HG02623 (cell line): ENCODE measurements at regions not wholly inside any gene's neighbourhood (a gene's known extent, or its start where the extent isn't known, plus 50 kb on each side); places are given as distances from the start of the nearest gene placed in this dataset.

Experiments used
- ATAC-seq: cut with Tn5 transposase; IDR thresholded peaks from one replicate; pipeline ENCODE4 v1.9.1; 2021; ENCODE audit warnings: moderate library complexity; ENCODE audit not compliant: unreplicated experiment

GRCh38 chr18:37762076-37762621, 196.6 kb upstream of the CELF4 start:
- ATAC-seq, result no peak

DNA sequence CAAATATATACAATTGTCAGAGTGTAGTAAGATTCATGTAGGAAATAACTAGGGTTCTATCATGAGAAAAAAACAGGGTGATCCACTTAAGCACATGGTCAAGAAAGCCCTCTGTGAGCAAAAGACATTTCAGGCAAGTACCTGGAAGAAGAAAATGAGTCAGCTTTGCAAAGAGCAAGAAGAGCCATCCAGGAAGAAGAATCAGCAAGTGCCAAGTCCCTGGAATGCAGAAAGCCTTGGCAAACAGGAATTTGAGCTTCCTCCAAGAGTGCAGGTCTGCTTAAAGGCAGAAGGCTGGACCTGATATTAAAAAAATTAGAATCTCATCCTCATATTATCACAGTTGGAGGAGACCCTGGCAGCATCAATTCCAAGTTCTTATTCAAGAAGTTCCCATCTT, 188.5 kb upstream of the CELF4 start:
- ATAC-seq, result no peak

DNA sequence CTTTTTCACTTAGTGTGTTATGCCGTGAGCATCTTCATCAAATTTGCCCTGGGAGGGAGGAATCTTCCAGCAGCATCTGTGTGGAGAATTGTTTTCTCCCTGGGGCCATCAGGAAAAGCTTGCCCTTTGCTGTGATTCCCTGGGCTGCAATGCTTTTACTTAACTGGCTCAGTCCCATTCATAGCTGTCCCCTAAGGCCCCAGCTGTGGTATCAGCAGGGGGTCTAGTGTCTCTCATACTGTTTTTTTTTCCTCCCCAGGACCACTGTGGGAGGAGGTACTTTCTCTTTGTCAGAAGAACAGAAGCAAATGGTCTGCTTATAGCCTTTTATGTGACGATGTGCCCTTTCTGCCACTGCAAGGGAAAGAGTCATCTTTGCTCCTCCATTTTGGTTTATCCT, 176.8 kb upstream of the CELF4 start:
- no peak for ATAC-seq

- no peak for ATAC-seq
Measured at GRCh38 chr18:37741032-37741623, 175.5 kb upstream of the CELF4 start.

DNA sequence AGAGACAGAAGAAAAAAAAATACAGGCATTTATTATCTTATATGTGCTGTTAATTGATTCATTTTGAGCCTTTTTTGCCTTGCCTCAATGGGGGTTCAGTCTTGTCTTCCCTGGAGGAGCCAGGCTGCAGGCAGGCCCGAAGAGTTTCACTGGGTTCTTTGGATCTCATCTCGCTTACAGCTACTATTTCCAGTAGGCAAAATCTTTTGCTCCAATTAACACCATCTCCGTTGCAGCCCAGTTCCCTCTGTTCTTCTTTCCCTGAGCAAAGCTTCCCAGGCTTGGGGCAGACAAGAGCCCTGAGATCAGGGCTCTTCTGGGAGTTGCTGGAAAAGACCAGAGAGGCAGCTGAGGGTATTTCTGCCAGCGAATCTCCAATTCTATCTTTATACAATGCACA, 168.8 kb upstream of the CELF4 start:
- ATAC-seq, result no peak

- ATAC-seq, result no peak
Measured at GRCh38 chr18:37729716-37730115, 164.1 kb upstream of the CELF4 start.

DNA sequence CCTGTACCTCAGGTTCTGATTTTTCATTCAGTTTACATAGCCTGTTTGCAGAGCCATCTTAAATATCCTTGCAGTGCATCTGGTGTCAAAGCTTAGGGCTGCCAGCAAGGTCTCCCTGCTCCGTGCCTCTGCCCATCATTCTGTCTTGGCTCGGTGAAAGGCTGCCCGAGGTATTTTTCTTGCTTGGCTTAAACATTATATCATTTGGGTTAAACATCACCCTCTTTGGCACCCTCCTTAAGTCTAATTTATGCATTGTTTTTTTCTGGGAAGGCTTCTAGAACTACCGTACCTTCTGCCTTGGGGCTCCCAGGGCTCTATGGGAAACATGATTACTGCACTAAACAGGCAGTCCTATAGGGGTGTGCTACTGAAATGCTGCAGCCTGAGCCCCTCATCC, 158.6 kb upstream of the CELF4 start:
- ATAC-seq, result no peak

- ATAC-seq, result no peak
Measured at GRCh38 chr18:37721544-37722522, 156.2 kb upstream of the CELF4 start.

- ATAC-seq, result no peak
Measured at GRCh38 chr18:37720663-37721062, 155.1 kb upstream of the CELF4 start.

DNA sequence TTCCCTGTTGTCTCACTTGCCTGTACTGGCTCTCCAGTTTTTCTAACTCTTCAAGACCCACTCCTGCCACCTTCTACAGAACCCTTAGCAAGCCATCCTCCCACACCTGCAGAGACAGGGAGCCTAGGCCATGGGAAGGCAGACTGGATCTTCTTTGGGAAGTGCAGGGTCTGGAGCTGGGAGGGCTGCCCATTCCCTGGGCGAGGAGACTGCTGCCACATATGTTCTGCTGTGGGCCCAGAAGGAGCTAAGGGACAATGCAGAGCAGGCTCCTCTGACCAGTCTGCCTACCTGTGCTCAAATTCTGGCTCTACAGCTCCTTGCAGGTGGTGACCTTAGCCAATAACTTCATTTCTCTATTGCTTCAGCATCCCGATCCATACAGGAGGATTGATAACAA, 152.1 kb upstream of the CELF4 start:
- no peak for ATAC-seq

DNA sequence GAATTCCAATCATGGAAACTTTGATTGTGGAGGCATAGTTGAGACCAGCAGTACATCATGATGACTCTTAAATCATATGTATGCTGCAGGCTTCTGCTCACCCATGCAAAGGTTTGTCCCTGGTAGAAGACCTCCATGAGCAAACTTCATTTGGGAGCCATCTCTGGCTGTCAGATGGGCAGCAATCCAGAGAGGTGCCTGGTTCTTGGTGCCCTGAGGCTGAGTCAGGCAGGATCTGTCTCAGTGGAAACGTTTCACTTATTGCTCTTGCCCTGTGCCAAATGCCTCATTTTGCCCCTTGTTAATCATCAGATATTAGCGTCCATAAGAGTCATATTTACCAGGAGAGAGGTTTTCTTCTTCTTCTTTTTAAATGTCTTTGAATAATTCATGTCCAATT, 151.5 kb upstream of the CELF4 start:
- no peak for ATAC-seq

- ATAC-seq, result no peak
Measured at GRCh38 chr18:37716106-37716735, 150.6 kb upstream of the CELF4 start.

- ATAC-seq, result no peak
Measured at GRCh38 chr18:37714691-37715090, 149.1 kb upstream of the CELF4 start.

DNA sequence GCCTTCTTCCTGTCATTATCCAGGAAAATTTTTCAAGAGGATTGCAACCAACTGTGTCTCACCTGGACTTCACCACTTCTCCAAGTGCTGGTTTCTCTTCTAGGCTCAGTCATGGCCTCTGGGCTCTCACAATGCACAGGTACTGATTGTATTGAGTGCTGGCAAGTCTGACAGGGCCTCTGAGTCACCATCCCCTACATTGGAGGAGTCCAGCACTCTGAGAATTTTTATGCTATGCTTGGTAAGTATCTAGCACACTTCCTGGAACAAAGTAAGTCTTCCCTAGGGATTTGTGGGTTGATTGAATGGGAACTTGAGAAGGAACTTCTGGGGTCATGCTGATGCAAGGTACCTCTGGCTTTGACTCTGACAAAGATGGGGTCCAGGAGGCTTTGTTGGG, 147.2 kb upstream of the CELF4 start:
- ATAC-seq, result no peak

DNA sequence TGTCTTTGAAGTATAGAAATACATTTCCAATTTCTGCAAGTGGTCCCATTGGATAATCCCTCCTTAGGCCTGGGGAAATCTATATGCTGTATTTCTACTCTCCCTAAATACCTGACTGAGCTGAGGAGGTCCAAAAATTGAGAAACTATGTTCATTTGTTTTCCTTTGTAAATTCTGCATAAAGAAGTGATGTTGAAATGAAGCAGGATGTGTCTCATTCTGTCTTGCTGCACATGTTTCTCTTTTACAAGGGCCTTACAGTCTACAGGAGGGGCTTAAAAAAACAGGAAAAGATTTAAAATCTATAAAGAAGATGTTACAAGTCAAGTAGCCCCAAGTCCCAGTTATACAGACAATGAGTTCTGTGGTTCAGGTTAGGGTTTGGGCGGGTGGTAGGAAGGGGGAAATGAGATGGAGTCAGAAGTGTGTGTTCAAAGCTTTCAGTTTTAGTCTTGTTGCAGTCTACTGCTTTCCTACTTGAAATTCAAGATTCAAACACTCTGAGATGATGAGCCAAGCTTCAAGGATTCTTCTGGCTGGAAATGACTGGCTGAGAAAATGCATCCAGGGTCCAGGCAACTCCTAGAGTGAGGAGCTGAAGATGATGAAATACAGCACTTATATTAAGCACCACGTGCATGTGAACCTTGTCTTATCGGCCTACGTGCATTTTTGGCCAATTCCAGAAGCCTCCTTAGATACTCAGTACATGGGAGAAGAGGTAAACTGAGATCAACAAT, 146.3 kb upstream of the CELF4 start:
- no peak for ATAC-seq

- no peak for ATAC-seq
Measured at GRCh38 chr18:37710726-37711125, 145.1 kb upstream of the CELF4 start.

- ATAC-seq, result no peak
Measured at GRCh38 chr18:37709740-37710139, 144.1 kb upstream of the CELF4 start.

- no peak for ATAC-seq
Measured at GRCh38 chr18:37705016-37705415, 139.4 kb upstream of the CELF4 start.

- ATAC-seq, result no peak
Measured at GRCh38 chr18:37702841-37703240, 137.2 kb upstream of the CELF4 start.

DNA sequence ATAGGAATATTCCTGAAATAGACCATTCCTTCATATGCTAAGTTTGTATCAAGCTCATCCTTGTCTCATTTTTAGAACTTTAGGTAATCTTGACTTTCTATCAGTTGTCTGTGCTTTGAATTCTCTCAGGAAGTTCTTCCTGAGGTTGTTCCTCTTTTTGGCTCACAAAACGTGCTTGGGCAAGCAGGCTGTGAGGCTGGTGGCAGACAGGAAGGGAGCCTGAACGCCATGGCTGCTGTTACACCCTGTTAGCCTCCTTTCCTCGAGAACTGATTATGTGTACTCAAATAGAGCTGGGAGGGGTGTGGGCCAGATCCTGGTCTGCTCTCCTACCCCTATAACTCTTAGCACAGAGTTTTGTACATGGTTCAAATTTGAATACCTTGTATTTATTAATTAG, 136.4 kb upstream of the CELF4 start:
- no peak for ATAC-seq

DNA sequence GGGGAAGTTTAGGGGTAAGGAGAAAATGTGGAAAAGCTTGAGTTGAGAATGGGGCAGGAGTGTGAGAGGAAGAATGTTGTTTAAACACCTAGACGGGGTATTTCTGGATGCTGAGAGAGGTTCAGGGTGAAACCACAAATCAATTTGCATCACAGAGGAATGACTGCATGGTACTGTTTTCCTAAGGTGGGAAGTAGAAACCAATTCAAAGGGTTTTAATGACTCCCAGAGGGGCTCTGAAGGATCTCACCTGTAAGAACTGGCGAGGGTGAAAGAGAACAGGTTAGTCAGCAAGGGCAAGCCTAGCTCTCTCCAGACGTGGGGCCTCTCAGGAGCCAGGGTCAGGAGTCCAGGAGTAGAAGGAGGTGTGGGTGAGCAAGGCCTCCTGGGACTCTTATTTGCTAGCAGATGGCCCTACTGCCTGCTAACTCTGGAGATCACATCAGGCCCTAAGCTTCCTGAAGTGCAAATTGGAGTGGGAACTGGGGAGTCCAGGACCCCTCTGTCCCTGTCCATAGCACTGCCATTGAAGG, 133.0 kb upstream of the CELF4 start:
- ATAC-seq, result no peak
